Progenitor cell of endocrine pancreas (in vitro differentiated cells): ENCODE measurements at regions not wholly inside any gene's neighbourhood (a gene's known extent, or its start where the extent isn't known, plus 50 kb on each side); places are given as distances from the start of the nearest gene placed in this dataset.

Experiments used
- DNase-seq: peaks from one replicate; pipeline ENCODE4 v3.0.0; 2021; ENCODE audit warnings: low spot score; ENCODE audit not compliant: unreplicated experiment
- H3K27ac Mint-ChIP-seq: 2 replicates; pipeline ENCODE4 v1.8.0; 2021; ENCODE audit warnings: mild to moderate bottlenecking, moderate library complexity, mixed read lengths
- H3K27me3 Mint-ChIP-seq: 2 replicates; pipeline ENCODE4 v1.8.0; 2021; ENCODE audit warnings: mixed read lengths
- H3K36me3 Mint-ChIP-seq: 2 replicates; pipeline ENCODE4 v1.8.0; 2022; ENCODE audit warnings: mixed read lengths; ENCODE audit not compliant: insufficient read depth
- H3K4me1 Mint-ChIP-seq: 2 replicates; pipeline ENCODE4 v1.8.0; 2021; ENCODE audit warnings: low read depth, mixed read lengths
- H3K4me3 Mint-ChIP-seq: 2 replicates; pipeline ENCODE4 v1.8.0; 2021; ENCODE audit warnings: low read depth, mild to moderate bottlenecking, moderate library complexity, mixed read lengths
- H3K9me3 Mint-ChIP-seq: 2 replicates; pipeline ENCODE4 v1.8.0; 2021; ENCODE audit warnings: low read depth, mixed read lengths
- CTCF ChIP-seq: fragments of 200-600 bp; sonication (generic); IDR thresholded peaks from one replicate; pipeline ENCODE4 v1.5.0; 2021; ENCODE audit warnings: antibody characterized with exemption, mild to moderate bottlenecking; ENCODE audit not compliant: unreplicated experiment

- H3K9me3 Mint-ChIP-seq = peaks cover 9% of the 10 kb centered on the region
- H3K27me3 Mint-ChIP-seq = no peaks in the 10 kb centered on the region
- no peak overlapping the region for H3K27ac Mint-ChIP-seq
- no peaks in the 10 kb centered on the region for H3K36me3 Mint-ChIP-seq
- no peaks in the 10 kb centered on the region for H3K4me1 Mint-ChIP-seq
- no peak for DNase-seq
- TF ChIP-seq CTCF = no peak
- H3K4me3 Mint-ChIP-seq = no peak overlapping the region
Measured at GRCh38 chr6:16909658-16910360, 148.5 kb upstream of the ATXN1 start.

GRCh38 chr6:16907991-16908390 lies 146.7 kb upstream of the ATXN1 start:
- no peaks in the 10 kb centered on the region for H3K36me3 Mint-ChIP-seq
- no peak for TF ChIP-seq CTCF
- H3K4me1 Mint-ChIP-seq = peaks cover 4% of the 10 kb centered on the region
- no peaks in the 10 kb centered on the region for H3K27me3 Mint-ChIP-seq
- DNase-seq = no peak
- no peak overlapping the region for H3K27ac Mint-ChIP-seq
- H3K9me3 Mint-ChIP-seq = peaks cover 5% of the 10 kb centered on the region
- H3K4me3 Mint-ChIP-seq = no peak overlapping the region

- Mint-ChIP-seq H3K27me3 (no peaks in the 10 kb centered on the region), H3K27ac (no peak overlapping the region), H3K9me3 (no peaks in the 10 kb centered on the region), H3K4me1 (peaks cover 8% of the 10 kb centered on the region), H3K4me3 (no peak overlapping the region), H3K36me3 (no peaks in the 10 kb centered on the region)
- DNase-seq = no peak
- TF ChIP-seq CTCF = no peak
Measured at GRCh38 chr6:16904957-16905356, 143.7 kb upstream of the ATXN1 start.

- H3K27me3 Mint-ChIP-seq = no peaks in the 10 kb centered on the region
- no peak for TF ChIP-seq CTCF
- H3K4me3 Mint-ChIP-seq = no peak overlapping the region
- peaks cover 11% of the 10 kb centered on the region for H3K4me1 Mint-ChIP-seq
- no peaks in the 10 kb centered on the region for H3K9me3 Mint-ChIP-seq
- H3K36me3 Mint-ChIP-seq = no peaks in the 10 kb centered on the region
- no peak overlapping the region for H3K27ac Mint-ChIP-seq
- no peak for DNase-seq
Measured at GRCh38 chr6:16903470-16903869, 142.2 kb upstream of the ATXN1 start.

GRCh38 chr6:16902502-16902901 lies 141.2 kb upstream of the ATXN1 start:
- H3K27ac Mint-ChIP-seq = no peak overlapping the region
- H3K9me3 Mint-ChIP-seq = no peaks in the 10 kb centered on the region
- H3K27me3 Mint-ChIP-seq = no peaks in the 10 kb centered on the region
- H3K4me1 Mint-ChIP-seq = peaks cover 11% of the 10 kb centered on the region
- no peaks in the 10 kb centered on the region for H3K36me3 Mint-ChIP-seq
- no peak for DNase-seq
- no peak for TF ChIP-seq CTCF
- H3K4me3 Mint-ChIP-seq = no peak overlapping the region
